ENCODE measurements at regions not wholly inside any gene's neighbourhood (a gene's known extent, or its start where the extent isn't known, plus 50 kb on each side); places are given as distances from the start of the nearest gene placed in this dataset.

- no peak for TF ChIP-seq CTCF (IDR thresholded peaks at IDR 0.05)
- no peak for TF ChIP-seq POLR2A (IDR thresholded peaks at IDR 0.05)
- TF ChIP-seq POLR2AphosphoS5 (IDR thresholded peaks at IDR 0.05; ENCODE audit: insufficient read depth in 1 of 2, low read depth in 1 of 2): no peak
Observed at GRCh38 chr13:109431217-109431616, 355.2 kb downstream of the IRS2 start.

Measured in vagina (tissue), 2 donors.